ENCODE measurements at regions not wholly inside any gene's neighbourhood (a gene's known extent, or its start where the extent isn't known, plus 50 kb on each side); places are given as distances from the start of the nearest gene placed in this dataset.

GRCh38 chr2:118539290-118539689 is 308.2 kb downstream of the EN1 start (continued):
- TF ChIP-seq NR2F1 (conservative IDR thresholded peaks at IDR 0.05), result no peak

GRCh38 chr2:118536306-118536705 is 311.1 kb downstream of the EN1 start:
- H3K79me2 ChIP-seq (ENCODE audit: control insufficient read depth, insufficient read depth, low read length), result no peaks in the 10 kb centered on the region
- FAIRE-seq, result no peak
- no peak overlapping the region for H3K4me3 ChIP-seq
- no peaks in the 10 kb centered on the region for H3K27me3 ChIP-seq (replicated peaks in 1 of 2; ENCODE audit: control insufficient read depth in 2 of 2, insufficient read depth in 2 of 2, low read length in 1 of 2)
- WGBS (ENCODE audit: insufficient coverage, insufficient replicate concordance, low lambda C conversion rate, missing lambda C conversion rate), result 39% methylated on average over 4 of the region's 4 CpGs
- H4K20me1 ChIP-seq (ENCODE audit: control insufficient read depth, insufficient read depth), result no peaks in the 10 kb centered on the region
- no peak overlapping the region for H2AFZ ChIP-seq (ENCODE audit: control insufficient read depth, low read depth, low read length)
- SMC1A ChIA-PET (ENCODE audit: uncharacterized antibody, unreplicated experiment), result no interaction called here
- RAD21 ChIA-PET (ENCODE audit: unreplicated experiment), result no interaction called here
- intact Hi-C loops (cut with micrococcal nuclease; ENCODE audit: unreplicated experiment), result loop anchor here (2.0 kb wide), 1 partner anchor 318 kb away; no protein-coding TSS in a partner anchor
- no peak for ATAC-seq
- no peaks in the 10 kb centered on the region for H3K4me1 ChIP-seq (ENCODE audit: control insufficient read depth, insufficient read depth, low read length)
- no peak for DNase-seq (ENCODE audit: low read depth, low spot score)
- in situ Hi-C loops (cut with MboI), result no loop called here
- H3K4me2 ChIP-seq (ENCODE audit: control insufficient read depth, insufficient read depth), result no peak overlapping the region
- POLR2A ChIA-PET, result no interaction called here
- no TSS peak for BruUV-seq (replicated peaks)
- H3K36me3 ChIP-seq (ENCODE audit: control insufficient read depth in 2 of 2, insufficient read depth in 2 of 2, low read length in 1 of 2), result no peaks in the 10 kb centered on the region
- H3K9ac ChIP-seq (ENCODE audit: control insufficient read depth, insufficient read depth, low read length), result no peak overlapping the region
- H3K27ac ChIP-seq (ENCODE audit: control insufficient read depth, insufficient read depth), result no peak overlapping the region
- CTCF ChIA-PET, result interaction anchor here (1.1 kb wide), 1 partner anchor 319 kb away, joined by 3 read pairs; no protein-coding TSS in a partner anchor
- TF ChIP-seq CHD2 (IDR thresholded peaks at IDR 0.05; ENCODE audit: borderline replicate concordance, low read depth, low read length) (no peak), NR2C2 (IDR thresholded peaks at IDR 0.05; ENCODE audit: borderline replicate concordance, control insufficient read depth, insufficient read length, low read depth) (no peak), SIX5 (IDR thresholded peaks at IDR 0.05; ENCODE audit: low read depth, low read length, severe bottlenecking) (no peak), MYB (IDR thresholded peaks at IDR 0.05; ENCODE audit: borderline replicate concordance, low read depth, low read length) (no peak), POLR2AphosphoS2 (IDR thresholded peaks at IDR 0.05; ENCODE audit: low read depth, low read length) (no peak), ZNF24 (IDR thresholded peaks at IDR 0.05) (no peak), JUNB (IDR thresholded peaks at IDR 0.05) (no peak), MAX (IDR thresholded peaks at IDR 0.05; ENCODE audit: low read depth, low read length) (no peak), ATF3 (IDR thresholded peaks at IDR 0.05; ENCODE audit: borderline replicate concordance, extremely low read depth, low read depth, low read length) (no peak)
- H3K9me3 ChIP-seq (replicated peaks; ENCODE audit: control insufficient read depth, insufficient read depth, low read length), result no peaks in the 10 kb centered on the region

Measured in GM12878 (cell line).